Omental fat pad (tissue), 3 donors: ENCODE measurements at regions not wholly inside any gene's neighbourhood (a gene's known extent, or its start where the extent isn't known, plus 50 kb on each side); places are given as distances from the start of the nearest gene placed in this dataset.

Experiments used
- ATAC-seq: fragments of 150-250 bp; one replicate; pipeline ENCODE4 v1.9.1; 2016; ENCODE audit warnings: mild to moderate bottlenecking, moderate library complexity; ENCODE audit not compliant: low FRiP score
- DNase-seq: peaks from one replicate; pipeline ENCODE4 v3.0.0-alpha.2; 2019; ENCODE audit warnings: low spot score
- CTCF ChIP-seq, 3 donors: fragments of 450-650 bp; IDR thresholded peaks; one replicate each; pipeline ENCODE4 v1.5.1; 2016 to 2017; ENCODE audit warnings: antibody characterized with exemption in 3 of 3, mild to moderate bottlenecking in 3 of 3, moderate library complexity in 2 of 3

- no peak for TF ChIP-seq CTCF (IDR thresholded peaks at IDR 0.05)
- ATAC-seq, result no peak
- no peak for DNase-seq
Measured at GRCh38 chr6:160891690-160892089, 99.9 kb upstream of the MAP3K4 start.

GRCh38 chr6:160895562-160895961 lies 96.0 kb upstream of the MAP3K4 start:
- no peak for DNase-seq
- ATAC-seq, result no peak
- TF ChIP-seq CTCF (IDR thresholded peaks at IDR 0.05), result no peak

DNA sequence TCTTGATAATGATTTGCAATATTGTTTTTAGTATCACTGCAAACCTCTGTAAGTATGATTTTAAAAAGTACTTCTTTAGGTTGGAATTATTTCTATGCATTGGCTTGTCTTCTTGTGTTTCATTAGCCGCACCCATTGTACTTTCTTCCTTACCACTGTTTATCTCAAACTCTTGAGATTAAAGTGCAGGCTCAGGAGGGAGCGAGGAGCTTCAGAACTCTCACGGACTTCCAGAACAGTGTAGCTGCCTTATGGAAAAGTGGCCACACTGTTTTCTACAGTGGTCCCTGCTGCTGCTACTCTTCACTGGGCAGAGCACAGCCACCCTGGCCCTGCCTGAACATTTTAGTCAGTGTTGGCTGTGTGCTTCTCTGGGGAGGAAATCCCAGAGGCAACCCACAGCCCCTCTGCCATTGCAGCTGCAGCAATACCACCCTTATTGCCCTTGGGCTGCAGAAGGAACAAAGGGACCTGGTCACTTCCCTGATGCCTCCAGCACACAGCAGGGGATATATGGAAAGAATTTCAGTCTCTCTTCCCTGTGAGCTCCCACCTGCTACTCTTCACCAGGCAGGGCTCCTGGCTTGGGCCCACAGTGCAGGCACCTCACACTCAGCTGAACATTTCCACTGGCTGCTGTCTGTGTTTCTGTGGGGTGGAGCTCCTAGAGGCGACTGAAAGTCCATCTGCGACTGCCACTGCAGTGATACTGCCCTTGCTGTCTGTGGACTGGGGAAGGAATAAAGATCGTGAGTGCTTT lies 91.7 kb upstream of the MAP3K4 start:
- ATAC-seq (no peak), DNase-seq (no peak)
- no peak for TF ChIP-seq CTCF (IDR thresholded peaks at IDR 0.05)

DNA sequence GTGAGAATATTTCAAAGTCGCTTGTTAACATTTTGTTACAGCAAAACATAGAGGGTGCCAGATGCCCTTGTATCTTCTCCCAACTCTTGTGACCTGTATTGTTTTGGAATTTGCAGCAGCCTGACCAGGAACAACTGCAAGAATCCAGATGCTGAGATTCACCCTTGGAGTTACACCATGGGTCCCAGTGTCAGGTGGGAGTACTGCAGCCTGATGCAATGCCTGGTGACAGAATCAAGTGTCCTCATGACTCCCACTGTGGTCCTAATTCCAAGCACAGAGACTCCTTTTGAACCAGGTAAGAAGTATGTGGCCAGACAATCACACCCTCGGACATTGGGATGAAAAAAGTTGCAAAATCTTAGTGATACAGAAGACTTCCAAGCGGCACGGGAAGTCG lies 79.6 kb upstream of the MAP3K4 start:
- no peak for ATAC-seq
- TF ChIP-seq CTCF (IDR thresholded peaks at IDR 0.05), result no peak
- no peak for DNase-seq

DNA sequence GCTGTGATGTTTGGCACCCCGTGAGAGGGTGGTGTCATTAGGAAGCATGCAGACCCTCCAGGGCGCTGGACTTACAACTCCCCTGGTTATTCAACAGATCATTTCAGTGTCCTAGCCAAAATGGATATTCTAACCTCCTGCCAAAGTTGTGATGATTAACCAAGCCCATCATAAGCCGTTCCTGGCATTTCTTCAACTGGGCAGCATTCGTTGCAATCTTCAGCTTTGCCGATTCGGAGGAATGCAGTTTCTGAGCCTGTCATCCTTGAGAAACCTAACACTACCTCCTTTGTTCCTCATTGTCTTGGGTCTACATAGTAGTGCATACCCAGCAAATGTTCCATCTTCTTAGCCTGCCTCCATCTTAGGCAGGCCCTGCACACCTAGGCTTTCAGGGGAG lies 79.2 kb upstream of the MAP3K4 start:
- ATAC-seq (no peak), DNase-seq (no peak)
- no peak for TF ChIP-seq CTCF (IDR thresholded peaks at IDR 0.05)

DNA sequence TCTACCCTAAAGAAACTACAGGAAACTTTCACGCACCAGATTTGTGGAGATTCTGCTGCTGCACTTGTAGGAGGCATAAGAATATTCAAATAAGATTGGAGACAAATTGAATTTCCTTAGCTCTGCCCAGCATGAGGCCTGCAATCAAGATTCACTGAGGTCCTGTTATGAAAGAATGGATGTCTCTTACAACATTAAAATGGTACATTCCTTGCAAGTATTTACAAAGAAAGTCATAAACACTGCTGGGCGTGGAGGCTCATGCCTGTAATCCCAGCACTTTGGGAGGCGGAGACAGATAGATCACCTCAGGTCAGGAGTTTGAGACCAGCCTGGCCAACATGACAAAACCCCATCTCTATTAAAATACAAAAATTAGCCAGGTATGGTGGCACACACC lies 74.0 kb upstream of the MAP3K4 start:
- ATAC-seq (no peak), DNase-seq (no peak)
- no peak for TF ChIP-seq CTCF (IDR thresholded peaks at IDR 0.05)

DNA sequence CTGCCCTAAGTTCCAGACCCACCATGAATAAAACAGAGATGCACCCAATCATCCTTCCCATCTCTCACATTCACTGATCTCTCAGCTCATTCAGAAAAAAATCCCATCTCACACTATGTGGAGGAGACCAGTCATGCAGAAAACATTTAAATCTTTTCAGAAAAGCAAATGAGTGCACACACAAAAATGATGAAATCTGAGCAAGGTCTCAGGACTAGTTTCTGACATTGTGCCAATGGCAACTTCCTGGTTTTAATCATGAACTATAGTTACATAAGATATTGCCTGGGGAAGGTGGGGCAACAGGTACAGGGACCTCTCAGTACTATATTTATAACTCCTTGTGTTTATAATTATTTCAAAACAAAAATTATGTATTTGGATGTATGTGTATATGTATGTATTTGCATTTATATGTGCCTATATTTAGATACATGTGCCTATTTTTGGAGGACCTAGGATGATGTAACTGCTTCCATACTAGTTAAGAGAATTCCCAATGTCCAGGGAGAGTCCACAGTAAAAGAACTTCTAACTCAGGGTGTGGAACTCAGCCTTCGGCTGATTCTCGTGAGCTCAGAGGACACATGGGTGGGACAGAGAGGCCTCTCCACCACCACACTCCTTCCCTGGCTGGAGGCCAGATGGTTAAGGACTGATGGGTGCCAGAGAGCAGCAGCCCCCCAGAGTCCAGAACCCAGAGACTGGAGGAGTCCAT lies 71.7 kb upstream of the MAP3K4 start:
- peak; percentile 41 for ATAC-seq
- no peak for DNase-seq
- TF ChIP-seq CTCF (IDR thresholded peaks at IDR 0.05), result no peak
